ENCODE measurements at regions not wholly inside any gene's neighbourhood (a gene's known extent, or its start where the extent isn't known, plus 50 kb on each side); places are given as distances from the start of the nearest gene placed in this dataset.

- H3K36me3 ChIP-seq (replicated peaks in 1 of 2; ENCODE audit: control insufficient read depth in 2 of 2, insufficient read depth in 2 of 2, low read length in 2 of 2): no peaks in the 10 kb centered on the region
- no peak overlapping the region for H3K9ac ChIP-seq (ENCODE audit: low read depth, low read length, poor library complexity)
- no CpG with 5 or more reads among the region's 4 CpGs for WGBS, 2 donors (ENCODE audit: extremely low coverage in 2 of 2, insufficient read length in 2 of 2, insufficient replicate concordance in 1 of 2)
- DNase-seq (ENCODE audit: low spot score): no peak
- no peak overlapping the region for H4K91ac ChIP-seq (ENCODE audit: low read depth, low read length, poor library complexity)
- H3K18ac ChIP-seq (ENCODE audit: low read length): no peak overlapping the region
- H2BK12ac ChIP-seq (ENCODE audit: low read length): no peak overlapping the region
- H2AFZ ChIP-seq (ENCODE audit: low read length): no peak overlapping the region
- H3K27ac ChIP-seq (replicated peaks; ENCODE audit: low read length): no peak overlapping the region
- H3K4me1 ChIP-seq (ENCODE audit: control insufficient read depth in 2 of 2, insufficient read depth in 1 of 2, low read depth in 1 of 2, low read length in 2 of 2): no peaks in the 10 kb centered on the region
- no peak overlapping the region for H2BK5ac ChIP-seq (ENCODE audit: low read length)
- H2AK5ac ChIP-seq (ENCODE audit: low read depth, low read length): no peak overlapping the region
- peaks cover 0 to 8% (median 0%) of the 10 kb centered on the region in 3 experiments for H3K27me3 ChIP-seq (ENCODE audit: control insufficient read depth in 3 of 3, insufficient read depth in 3 of 3, low read depth in 1 of 3, low read length in 3 of 3)
- H3K79me1 ChIP-seq (ENCODE audit: low read depth, low read length): no peaks in the 10 kb centered on the region
- H3K4ac ChIP-seq (ENCODE audit: low read length): no peak overlapping the region
- H4K8ac ChIP-seq (ENCODE audit: low read depth, low read length): no peak overlapping the region
- H3K23ac ChIP-seq (ENCODE audit: low read depth, low read length, poor library complexity): no peak overlapping the region
- H3K9me3 ChIP-seq (replicated peaks in 1 of 2; ENCODE audit: control insufficient read depth in 2 of 2, insufficient read depth in 1 of 2, low read depth in 1 of 2, low read length in 2 of 2): no peaks in the 10 kb centered on the region
- no peak overlapping the region for H2BK120ac ChIP-seq (ENCODE audit: low read depth, low read length)
- H3K14ac ChIP-seq (ENCODE audit: low read length): no peak overlapping the region
- H3K4me3 ChIP-seq (ENCODE audit: low read length in 2 of 2): no peak overlapping the region
- H2BK15ac ChIP-seq (ENCODE audit: low read length): no peak overlapping the region
- no peak overlapping the region for H3K4me2 ChIP-seq (ENCODE audit: insufficient read depth, low read length, poor library complexity, severe bottlenecking)
Observed at GRCh38 chr11:86138958-86139357, 70.1 kb upstream of the PICALM start.

GRCh38 chr11:86136538-86136937 lies 67.7 kb upstream of the PICALM start:
- Histone ChIP-seq H3K27me3 (ENCODE audit: control insufficient read depth in 3 of 3, insufficient read depth in 3 of 3, low read depth in 1 of 3, low read length in 3 of 3) (peaks cover 0 to 2% (median 0%) of the 10 kb centered on the region in 3 experiments), H2AFZ (ENCODE audit: low read length) (no peak overlapping the region), H3K23ac (ENCODE audit: low read depth, low read length, poor library complexity) (no peak overlapping the region), H3K27ac (replicated peaks; ENCODE audit: low read length) (no peak overlapping the region), H4K8ac (ENCODE audit: low read depth, low read length) (no peak overlapping the region), H3K4me3 (ENCODE audit: low read length in 2 of 2) (no peak overlapping the region), H3K4me2 (ENCODE audit: insufficient read depth, low read length, poor library complexity, severe bottlenecking) (no peak overlapping the region), H3K79me1 (ENCODE audit: low read depth, low read length) (no peaks in the 10 kb centered on the region), H2BK120ac (ENCODE audit: low read depth, low read length) (no peak overlapping the region), H2BK12ac (ENCODE audit: low read length) (no peak overlapping the region), H2BK5ac (ENCODE audit: low read length) (no peak overlapping the region), H4K91ac (ENCODE audit: low read depth, low read length, poor library complexity) (no peak overlapping the region), H2AK5ac (ENCODE audit: low read depth, low read length) (no peak overlapping the region), H3K4me1 (ENCODE audit: control insufficient read depth in 2 of 2, insufficient read depth in 1 of 2, low read depth in 1 of 2, low read length in 2 of 2) (no peaks in the 10 kb centered on the region), H2BK15ac (ENCODE audit: low read length) (no peak overlapping the region), H3K14ac (ENCODE audit: low read length) (no peak overlapping the region), H3K9me3 (replicated peaks in 1 of 2; ENCODE audit: control insufficient read depth in 2 of 2, insufficient read depth in 1 of 2, low read depth in 1 of 2, low read length in 2 of 2) (no peaks in the 10 kb centered on the region), H3K36me3 (replicated peaks in 1 of 2; ENCODE audit: control insufficient read depth in 2 of 2, insufficient read depth in 2 of 2, low read length in 2 of 2) (no peaks in the 10 kb centered on the region), H3K9ac (ENCODE audit: low read depth, low read length, poor library complexity) (no peak overlapping the region), H3K4ac (ENCODE audit: low read length) (no peak overlapping the region), H3K18ac (ENCODE audit: low read length) (no peak overlapping the region)
- no peak for DNase-seq (ENCODE audit: low spot score)
- WGBS, 2 donors (ENCODE audit: extremely low coverage in 2 of 2, insufficient read length in 2 of 2, insufficient replicate concordance in 1 of 2): no CpG with 5 or more reads among the region's 2 CpGs

- Histone ChIP-seq H2BK5ac (ENCODE audit: low read length) (no peak overlapping the region), H2BK120ac (ENCODE audit: low read depth, low read length) (no peak overlapping the region), H2AFZ (ENCODE audit: low read length) (no peak overlapping the region), H2BK12ac (ENCODE audit: low read length) (no peak overlapping the region), H3K79me1 (ENCODE audit: low read depth, low read length) (no peaks in the 10 kb centered on the region), H4K8ac (ENCODE audit: low read depth, low read length) (no peak overlapping the region), H3K18ac (ENCODE audit: low read length) (no peak overlapping the region), H3K23ac (ENCODE audit: low read depth, low read length, poor library complexity) (no peak overlapping the region), H3K9ac (ENCODE audit: low read depth, low read length, poor library complexity) (no peak overlapping the region), H3K4me2 (ENCODE audit: insufficient read depth, low read length, poor library complexity, severe bottlenecking) (no peak overlapping the region), H3K14ac (ENCODE audit: low read length) (no peak overlapping the region), H3K4me3 (ENCODE audit: low read length in 2 of 2) (no peak overlapping the region), H2AK5ac (ENCODE audit: low read depth, low read length) (no peak overlapping the region), H3K4ac (ENCODE audit: low read length) (no peak overlapping the region), H4K91ac (ENCODE audit: low read depth, low read length, poor library complexity) (no peak overlapping the region), H3K36me3 (replicated peaks in 1 of 2; ENCODE audit: control insufficient read depth in 2 of 2, insufficient read depth in 2 of 2, low read length in 2 of 2) (no peaks in the 10 kb centered on the region), H3K4me1 (ENCODE audit: control insufficient read depth in 2 of 2, insufficient read depth in 1 of 2, low read depth in 1 of 2, low read length in 2 of 2) (no peaks in the 10 kb centered on the region), H3K27ac (replicated peaks; ENCODE audit: low read length) (no peak overlapping the region), H3K9me3 (replicated peaks in 1 of 2; ENCODE audit: control insufficient read depth in 2 of 2, insufficient read depth in 1 of 2, low read depth in 1 of 2, low read length in 2 of 2) (no peaks in the 10 kb centered on the region), H3K27me3 (ENCODE audit: control insufficient read depth in 3 of 3, insufficient read depth in 3 of 3, low read depth in 1 of 3, low read length in 3 of 3) (no peaks in the 10 kb centered on the region), H2BK15ac (ENCODE audit: low read length) (no peak overlapping the region)
- WGBS, 2 donors (ENCODE audit: extremely low coverage in 2 of 2, insufficient read length in 2 of 2, insufficient replicate concordance in 1 of 2): no CpG with 5 or more reads among the region's 1 CpG
- DNase-seq (ENCODE audit: low spot score): no peak
Observed at GRCh38 chr11:86135319-86135714, 66.4 kb upstream of the PICALM start.

GRCh38 chr11:86134580-86135318 lies 65.9 kb upstream of the PICALM start:
- Histone ChIP-seq H3K4me1 (ENCODE audit: control insufficient read depth in 2 of 2, insufficient read depth in 1 of 2, low read depth in 1 of 2, low read length in 2 of 2) (no peaks in the 10 kb centered on the region), H3K4me3 (ENCODE audit: low read length in 2 of 2) (no peak overlapping the region), H3K9me3 (replicated peaks in 1 of 2; ENCODE audit: control insufficient read depth in 2 of 2, insufficient read depth in 1 of 2, low read depth in 1 of 2, low read length in 2 of 2) (no peaks in the 10 kb centered on the region), H3K36me3 (replicated peaks in 1 of 2; ENCODE audit: control insufficient read depth in 2 of 2, insufficient read depth in 2 of 2, low read length in 2 of 2) (no peaks in the 10 kb centered on the region), H4K91ac (ENCODE audit: low read depth, low read length, poor library complexity) (no peak overlapping the region), H3K18ac (ENCODE audit: low read length) (no peak overlapping the region), H3K4me2 (ENCODE audit: insufficient read depth, low read length, poor library complexity, severe bottlenecking) (no peak overlapping the region), H2BK5ac (ENCODE audit: low read length) (no peak overlapping the region), H3K27me3 (ENCODE audit: control insufficient read depth in 3 of 3, insufficient read depth in 3 of 3, low read depth in 1 of 3, low read length in 3 of 3) (no peaks in the 10 kb centered on the region), H3K4ac (ENCODE audit: low read length) (no peak overlapping the region), H2AFZ (ENCODE audit: low read length) (no peak overlapping the region), H3K14ac (ENCODE audit: low read length) (no peak overlapping the region), H3K23ac (ENCODE audit: low read depth, low read length, poor library complexity) (no peak overlapping the region), H2BK15ac (ENCODE audit: low read length) (no peak overlapping the region), H2BK12ac (ENCODE audit: low read length) (no peak overlapping the region), H2BK120ac (ENCODE audit: low read depth, low read length) (no peak overlapping the region), H2AK5ac (ENCODE audit: low read depth, low read length) (no peak overlapping the region), H4K8ac (ENCODE audit: low read depth, low read length) (no peak overlapping the region), H3K9ac (ENCODE audit: low read depth, low read length, poor library complexity) (no peak overlapping the region), H3K27ac (replicated peaks; ENCODE audit: low read length) (no peak overlapping the region), H3K79me1 (ENCODE audit: low read depth, low read length) (no peaks in the 10 kb centered on the region)
- no CpG with 5 or more reads among the region's 3 CpGs for WGBS, 2 donors (ENCODE audit: extremely low coverage in 2 of 2, insufficient read length in 2 of 2, insufficient replicate concordance in 1 of 2)
- DNase-seq (ENCODE audit: low spot score): no peak

Measured in neuronal stem cell (in vitro differentiated cells).